DOHH2 (cell line): ENCODE measurements at regions not wholly inside any gene's neighbourhood (a gene's known extent, or its start where the extent isn't known, plus 50 kb on each side); places are given as distances from the start of the nearest gene placed in this dataset.

Experiments
- H3F3A ChIP-seq: fragments of 200-600 bp; sonication (generic), shearing (Covaris generic); 2 replicates; pipeline ENCODE4 v1.6.0; 2016; ENCODE audit warnings: antibody characterized with exemption, mild to moderate bottlenecking; ENCODE audit not compliant: control insufficient read depth, insufficient read depth
- H3K27ac ChIP-seq: fragments of 200-600 bp; sonication (generic); 2 replicates; pipeline ENCODE4 v1.5.1; 2014; ENCODE audit warnings: low read depth, mild to moderate bottlenecking, low read length, moderate library complexity
- H3K27me3 ChIP-seq: fragments of 200-600 bp; sonication (generic); 2 replicates; pipeline ENCODE4 v1.6.1; 2014; ENCODE audit warnings: mild to moderate bottlenecking, low read length, mixed read lengths; ENCODE audit not compliant: control insufficient read depth
- H3K36me3 ChIP-seq: fragments of 200-600 bp; sonication (generic); 2 replicates; pipeline ENCODE4 v1.6.1; 2014; ENCODE audit warnings: mild to moderate bottlenecking, low read length, moderate library complexity, mixed read lengths; ENCODE audit not compliant: control insufficient read depth
- H3K4me1 ChIP-seq: fragments of 200-600 bp; sonication (generic); 2 replicates; pipeline ENCODE4 v1.6.1; 2014; ENCODE audit warnings: mild to moderate bottlenecking, low read length, mixed read lengths; ENCODE audit not compliant: control insufficient read depth
- H3K4me2 ChIP-seq: fragments of 200-600 bp; sonication (generic); 2 replicates; pipeline ENCODE4 v1.6.0; 2014; ENCODE audit warnings: mild to moderate bottlenecking, low read length, moderate library complexity
- H3K4me3 ChIP-seq: fragments of 200-600 bp; sonication (generic); 2 replicates; pipeline ENCODE4 v1.5.1; 2014; ENCODE audit warnings: mild to moderate bottlenecking, low read length, mixed read lengths
- H3K79me2 ChIP-seq: fragments of 200-600 bp; sonication (generic); 2 replicates; pipeline ENCODE4 v1.6.1; 2014; ENCODE audit warnings: mild to moderate bottlenecking, low read length, mixed read lengths; ENCODE audit not compliant: control insufficient read depth
- H3K9me2 ChIP-seq: fragments of 200-600 bp; sonication (generic); replicated peaks from 2 replicates; pipeline ENCODE4 v1.6.1; 2014; ENCODE audit warnings: mild to moderate bottlenecking, low read length, mixed read lengths; ENCODE audit not compliant: control insufficient read depth
- H3K9me3 ChIP-seq: fragments of 200-600 bp; sonication (generic); 2 replicates; pipeline ENCODE4 v1.6.1; 2014; ENCODE audit warnings: antibody characterized with exemption, low read length, mixed read lengths; ENCODE audit not compliant: control insufficient read depth, insufficient read depth
- H4K20me1 ChIP-seq: fragments of 200-600 bp; sonication (generic); 2 replicates; pipeline ENCODE4 v1.6.0; 2014; ENCODE audit warnings: low read depth, mild to moderate bottlenecking, antibody characterized with exemption, low read length, moderate library complexity; ENCODE audit not compliant: control insufficient read depth, insufficient read depth
- EZH2phosphoT487 ChIP-seq: fragments of 200-600 bp; sonication (generic); IDR thresholded peaks from 2 replicates; pipeline ENCODE4 v1.6.1; 2017; ENCODE audit warnings: borderline replicate concordance, mild to moderate bottlenecking, antibody characterized with exemption, low read length, moderate library complexity, mixed read lengths
- TF ChIP-seq, protein P1 (sequence below): fragments of 200-600 bp; sonication (generic); IDR thresholded peaks from one replicate; pipeline ENCODE4 v1.5.1; 2014; ENCODE audit warnings: antibody characterized with exemption, mild to moderate bottlenecking, low read depth, low read length; ENCODE audit not compliant: poor library complexity, severe bottlenecking

DNA sequence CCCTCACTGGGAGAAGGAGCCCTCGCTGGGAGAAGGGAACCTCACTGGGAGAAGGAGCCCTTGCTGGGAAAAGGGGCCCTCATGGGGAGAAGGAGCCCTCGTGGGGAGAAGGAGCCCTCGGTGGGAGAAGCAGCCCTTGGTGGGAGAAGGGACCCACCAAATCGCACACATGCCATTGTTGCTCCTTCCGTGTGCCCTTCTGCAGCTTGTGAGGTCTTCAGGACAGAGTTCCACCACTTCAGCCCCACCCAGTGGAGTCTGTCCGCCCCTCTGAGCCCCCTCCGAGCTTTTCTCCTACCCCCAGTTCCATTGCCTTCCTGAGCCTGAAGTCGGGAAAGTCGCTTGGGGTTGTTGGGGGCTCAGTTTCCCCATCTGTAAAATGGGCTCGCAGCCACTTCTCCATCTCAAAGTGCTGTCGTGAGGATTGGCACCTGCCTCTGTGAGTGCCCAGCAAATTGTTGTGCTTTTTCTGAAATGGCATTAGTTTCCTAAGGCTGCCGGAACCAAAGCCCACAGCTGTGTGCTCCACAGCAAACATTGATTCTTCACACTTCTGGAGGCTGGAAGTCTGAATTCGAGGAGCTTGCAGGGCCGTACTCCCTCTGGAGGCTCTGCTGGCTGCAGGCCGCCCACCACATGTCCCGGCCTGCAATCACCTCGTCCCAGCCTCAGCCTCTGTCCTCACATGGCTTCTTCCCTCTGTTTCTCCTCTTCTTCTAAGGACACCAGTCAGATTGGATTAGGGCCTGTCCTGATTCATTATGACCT, 124.7 kb upstream of the PMEPA1 start:
- H3K9me3 ChIP-seq: no peaks in the 10 kb centered on the region
- H3K9me2 ChIP-seq: no peaks in the 10 kb centered on the region
- no peaks in the 10 kb centered on the region for H4K20me1 ChIP-seq
- no peak overlapping the region for H3K27ac ChIP-seq
- H3K4me1 ChIP-seq: no peaks in the 10 kb centered on the region
- TF ChIP-seq EZH2phosphoT487: no peak
- TF ChIP-seq, protein P1, sequence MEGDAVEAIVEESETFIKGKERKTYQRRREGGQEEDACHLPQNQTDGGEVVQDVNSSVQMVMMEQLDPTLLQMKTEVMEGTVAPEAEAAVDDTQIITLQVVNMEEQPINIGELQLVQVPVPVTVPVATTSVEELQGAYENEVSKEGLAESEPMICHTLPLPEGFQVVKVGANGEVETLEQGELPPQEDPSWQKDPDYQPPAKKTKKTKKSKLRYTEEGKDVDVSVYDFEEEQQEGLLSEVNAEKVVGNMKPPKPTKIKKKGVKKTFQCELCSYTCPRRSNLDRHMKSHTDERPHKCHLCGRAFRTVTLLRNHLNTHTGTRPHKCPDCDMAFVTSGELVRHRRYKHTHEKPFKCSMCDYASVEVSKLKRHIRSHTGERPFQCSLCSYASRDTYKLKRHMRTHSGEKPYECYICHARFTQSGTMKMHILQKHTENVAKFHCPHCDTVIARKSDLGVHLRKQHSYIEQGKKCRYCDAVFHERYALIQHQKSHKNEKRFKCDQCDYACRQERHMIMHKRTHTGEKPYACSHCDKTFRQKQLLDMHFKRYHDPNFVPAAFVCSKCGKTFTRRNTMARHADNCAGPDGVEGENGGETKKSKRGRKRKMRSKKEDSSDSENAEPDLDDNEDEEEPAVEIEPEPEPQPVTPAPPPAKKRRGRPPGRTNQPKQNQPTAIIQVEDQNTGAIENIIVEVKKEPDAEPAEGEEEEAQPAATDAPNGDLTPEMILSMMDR: no peak
- no peaks in the 10 kb centered on the region for H3K36me3 ChIP-seq
- H3K27me3 ChIP-seq: 0 out of 2 replicates have a peak, but pooled peaks cover 2% of the 10 kb centered on the region
- no peak overlapping the region for H3K4me3 ChIP-seq
- no peaks in the 10 kb centered on the region for H3K79me2 ChIP-seq
- H3K4me2 ChIP-seq: no peak overlapping the region
- H3F3A ChIP-seq: no peaks in the 10 kb centered on the region

DNA sequence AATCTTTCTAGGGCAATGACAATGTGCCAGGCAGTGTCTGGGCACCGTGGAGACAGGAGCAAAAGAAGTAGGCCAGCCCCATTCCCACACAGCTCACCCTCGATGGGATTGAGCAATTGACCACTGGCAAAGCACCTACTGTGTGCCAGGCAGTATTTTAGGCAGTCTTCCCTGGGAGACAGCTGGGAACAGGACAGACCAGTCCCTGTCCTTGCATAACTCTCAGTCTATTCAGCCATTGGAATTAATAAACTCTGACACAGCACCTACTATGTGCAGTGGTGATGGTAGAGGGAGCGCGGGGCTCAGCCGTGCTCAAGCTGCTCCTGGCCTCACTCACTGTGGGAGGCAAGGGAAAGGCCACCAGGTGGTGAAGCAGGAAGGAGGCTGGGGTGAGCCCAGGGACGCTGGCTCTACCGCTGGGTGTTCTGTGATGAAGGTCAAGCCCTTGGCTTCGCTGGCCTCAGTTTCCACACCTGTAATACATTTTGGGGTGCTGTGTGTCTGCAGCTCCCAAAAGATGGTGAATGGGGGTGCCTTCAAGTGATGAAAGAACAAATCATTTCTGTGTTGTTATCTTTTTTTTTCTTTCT, 122.3 kb upstream of the PMEPA1 start:
- no peak overlapping the region for H3K4me2 ChIP-seq
- no peaks in the 10 kb centered on the region for H3K36me3 ChIP-seq
- no peaks in the 10 kb centered on the region for H3F3A ChIP-seq
- TF ChIP-seq EZH2phosphoT487: no peak
- TF ChIP-seq, protein P1: no peak
- H3K4me3 ChIP-seq: no peak overlapping the region
- H3K27me3 ChIP-seq: 0 out of 2 replicates have a peak, but pooled peaks cover 5% of the 10 kb centered on the region
- H3K27ac ChIP-seq: no peak overlapping the region
- H3K9me3 ChIP-seq: no peaks in the 10 kb centered on the region
- H3K79me2 ChIP-seq: no peaks in the 10 kb centered on the region
- no peaks in the 10 kb centered on the region for H4K20me1 ChIP-seq
- H3K9me2 ChIP-seq: no peaks in the 10 kb centered on the region
- no peaks in the 10 kb centered on the region for H3K4me1 ChIP-seq

DNA sequence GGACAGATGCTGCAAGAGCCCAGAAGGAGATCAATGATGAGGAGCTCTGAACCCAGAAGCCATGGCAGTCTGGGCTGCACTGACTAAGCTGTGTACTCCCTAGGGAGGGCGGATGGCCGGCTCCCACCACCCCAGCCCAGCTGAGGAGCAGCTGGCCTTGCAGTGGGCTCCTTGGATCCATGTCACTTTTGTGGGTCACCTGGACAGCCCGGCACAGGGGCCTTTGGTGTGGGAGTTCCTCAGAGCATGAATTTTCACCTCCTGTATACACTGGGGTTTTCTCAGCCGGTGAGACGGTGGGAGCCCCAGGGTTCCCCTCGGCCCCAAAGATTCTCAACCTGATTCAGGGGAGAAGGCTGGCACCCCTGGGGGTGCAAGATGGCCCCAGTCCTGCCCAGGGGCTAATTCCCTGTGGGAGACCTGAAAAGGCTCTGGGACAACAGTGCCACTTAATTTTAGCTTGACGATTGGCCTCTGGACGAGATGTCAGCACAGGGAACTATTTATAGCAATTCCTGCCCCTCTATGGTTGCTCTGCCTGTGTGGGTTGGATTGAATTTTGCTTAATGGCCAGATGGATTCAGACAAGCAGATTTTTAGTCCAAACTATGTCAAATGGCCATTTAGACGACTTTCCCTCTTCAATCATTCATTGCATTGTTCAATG, 121.6 kb upstream of the PMEPA1 start:
- H3K27me3 ChIP-seq: peaks cover 10% of the 10 kb centered on the region
- H3K79me2 ChIP-seq: no peaks in the 10 kb centered on the region
- H3K9me2 ChIP-seq: no peaks in the 10 kb centered on the region
- no peak overlapping the region for H3K27ac ChIP-seq
- H4K20me1 ChIP-seq: no peaks in the 10 kb centered on the region
- no peak overlapping the region for H3K4me3 ChIP-seq
- no peaks in the 10 kb centered on the region for H3F3A ChIP-seq
- H3K4me2 ChIP-seq: no peak overlapping the region
- H3K36me3 ChIP-seq: no peaks in the 10 kb centered on the region
- TF ChIP-seq, protein P1: no peak
- no peak for TF ChIP-seq EZH2phosphoT487
- H3K4me1 ChIP-seq: no peaks in the 10 kb centered on the region
- H3K9me3 ChIP-seq: no peaks in the 10 kb centered on the region
